Renal cortical epithelial cell (primary cell): ENCODE measurements at regions not wholly inside any gene's neighbourhood (a gene's known extent, or its start where the extent isn't known, plus 50 kb on each side); places are given as distances from the start of the nearest gene placed in this dataset.
"Not testable (repeated sequence)": the region's sequence is repeated elsewhere in the genome, so short reads cannot be mapped to it uniquely, and the experiment has no call there.

Experiments
- DNase-seq: peaks from one replicate; pipeline ENCODE4 v3.0.0-alpha.2; 2011; ENCODE audit warnings: low read depth

DNA sequence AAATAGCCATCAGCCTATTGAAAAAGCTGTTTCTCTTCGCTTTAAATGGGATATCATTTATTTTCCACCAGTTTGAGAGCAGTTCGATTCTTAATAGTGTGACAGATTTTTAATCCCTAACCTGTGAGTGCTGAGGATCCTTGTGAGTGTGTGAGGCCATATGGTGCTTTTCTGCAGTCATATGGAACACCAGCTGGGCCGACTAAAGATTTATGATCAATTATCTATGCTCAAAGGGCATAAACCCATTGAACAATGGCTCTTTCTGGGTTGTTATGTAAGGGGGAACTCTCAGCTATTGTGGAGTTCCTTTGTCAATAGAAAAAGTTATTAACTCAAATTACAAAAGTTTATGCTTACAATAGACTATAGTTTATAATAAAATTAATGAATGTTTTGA lies 1003.6 kb downstream of the FAT4 start:
- DNase-seq, result no peak

- no peak for DNase-seq
Measured at GRCh38 chr4:126328914-126329313, 1014.2 kb downstream of the FAT4 start.

GRCh38 chr4:126338548-126338947 lies 1023.8 kb downstream of the FAT4 start:
- DNase-seq, result no peak

DNA sequence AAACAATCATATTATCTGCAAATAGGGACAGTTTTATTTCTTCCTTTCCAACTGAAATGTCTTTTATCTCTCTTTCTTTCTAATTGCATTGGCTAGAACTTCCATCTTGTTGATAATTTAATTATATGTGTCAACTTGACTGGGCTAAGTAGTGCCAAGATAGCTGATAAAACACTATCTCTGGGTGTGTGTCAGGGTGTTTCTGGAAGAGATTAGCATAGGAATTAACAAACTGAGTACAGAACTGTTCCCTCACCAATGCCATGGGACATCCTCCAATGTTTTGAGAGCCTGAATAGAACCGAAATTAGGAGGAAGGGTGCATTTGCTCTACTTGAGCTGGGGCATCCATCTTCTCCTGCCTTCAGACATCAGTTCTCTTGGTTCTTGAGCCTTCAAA lies 1027.2 kb downstream of the FAT4 start:
- DNase-seq, result no peak

- DNase-seq, result no peak
Measured at GRCh38 chr4:126344472-126344871, 1029.7 kb downstream of the FAT4 start.

GRCh38 chr4:126346654-126347053 lies 1031.9 kb downstream of the FAT4 start:
- no peak for DNase-seq

GRCh38 chr4:126354784-126355183 lies 1040.0 kb downstream of the FAT4 start:
- no peak for DNase-seq

GRCh38 chr4:126358041-126358440 lies 1043.3 kb downstream of the FAT4 start:
- DNase-seq, result no peak

GRCh38 chr4:126361287-126361686 lies 1046.5 kb downstream of the FAT4 start:
- DNase-seq, result no peak

DNA sequence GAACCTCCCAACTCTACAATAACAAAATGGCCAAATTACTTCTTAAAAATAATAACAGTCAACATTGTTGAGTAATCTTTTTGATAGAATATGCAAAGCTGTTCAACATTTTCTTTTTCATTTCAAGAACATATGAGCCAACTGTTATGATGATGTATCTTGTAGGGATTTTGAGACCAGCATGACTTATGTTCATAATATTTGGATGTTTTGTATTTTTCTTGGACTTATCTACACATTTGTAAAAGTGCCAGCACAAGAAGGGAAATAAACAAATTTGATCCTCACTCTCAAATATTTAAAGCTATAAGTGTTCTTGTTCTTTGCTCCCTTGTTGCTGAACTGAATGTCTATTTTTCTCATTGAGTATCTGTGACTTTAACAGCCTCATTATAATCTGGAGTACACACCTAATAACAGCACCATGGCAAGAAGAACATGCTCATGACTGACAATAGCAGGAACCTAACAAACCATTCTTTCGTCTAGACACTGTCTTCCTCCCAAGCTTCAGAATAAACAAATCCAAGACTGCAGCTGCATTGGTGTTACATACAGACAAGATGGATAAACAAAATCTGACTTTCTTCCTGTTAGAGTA lies 1049.7 kb downstream of the FAT4 start:
- DNase-seq, result no peak

GRCh38 chr4:126369076-126369475 lies 1054.3 kb downstream of the FAT4 start:
- DNase-seq, result no peak

DNA sequence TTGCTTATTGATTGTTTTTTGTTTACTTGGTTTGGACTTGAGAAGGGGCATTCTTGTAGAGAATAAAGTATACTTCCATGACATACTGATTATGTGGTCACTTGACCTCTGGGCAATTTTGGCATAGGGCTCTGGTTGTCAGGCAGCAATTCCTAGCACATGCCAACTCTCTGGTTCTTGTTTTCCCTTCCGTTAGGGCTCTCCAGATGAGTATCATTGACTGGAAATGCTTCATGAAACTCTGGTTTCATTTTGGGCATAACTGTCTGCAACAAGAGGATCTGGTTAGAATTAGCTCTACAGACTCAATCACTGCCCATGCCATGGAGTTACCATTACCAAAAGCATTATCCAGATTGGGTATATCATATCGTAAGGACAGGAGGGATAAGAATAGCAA lies 1057.9 kb downstream of the FAT4 start:
- DNase-seq, result no peak

DNA sequence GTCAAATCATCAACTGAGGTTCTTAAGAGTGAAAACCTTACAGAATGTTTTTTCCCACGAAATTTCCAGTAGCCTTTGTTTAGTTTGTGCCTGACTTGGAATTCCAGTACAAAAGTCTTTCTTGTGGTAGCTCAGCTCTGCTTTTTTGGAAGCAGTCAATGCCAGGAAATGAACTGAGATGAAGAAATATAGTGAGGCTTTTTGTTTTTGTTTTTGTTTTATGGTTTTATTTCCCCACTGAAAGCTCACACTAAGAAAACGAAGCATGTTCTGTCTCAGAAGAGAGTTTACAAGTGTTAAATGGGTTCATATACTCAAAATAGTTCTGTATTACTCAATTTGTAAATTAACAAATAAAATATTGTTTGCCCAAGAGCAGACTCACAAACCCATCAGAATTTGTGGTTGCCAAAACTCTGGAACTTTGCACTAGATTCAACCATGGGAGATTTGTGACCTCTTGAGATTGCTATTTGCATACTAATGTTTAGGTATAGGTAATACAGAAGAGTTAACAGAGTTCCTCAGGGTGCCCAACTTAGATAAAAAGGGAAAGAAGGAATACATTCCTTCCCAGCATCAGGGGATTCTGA lies 1060.8 kb downstream of the FAT4 start:
- DNase-seq, result no peak

GRCh38 chr4:126385954-126386353 lies 1071.2 kb downstream of the FAT4 start:
- DNase-seq, result no peak

DNA sequence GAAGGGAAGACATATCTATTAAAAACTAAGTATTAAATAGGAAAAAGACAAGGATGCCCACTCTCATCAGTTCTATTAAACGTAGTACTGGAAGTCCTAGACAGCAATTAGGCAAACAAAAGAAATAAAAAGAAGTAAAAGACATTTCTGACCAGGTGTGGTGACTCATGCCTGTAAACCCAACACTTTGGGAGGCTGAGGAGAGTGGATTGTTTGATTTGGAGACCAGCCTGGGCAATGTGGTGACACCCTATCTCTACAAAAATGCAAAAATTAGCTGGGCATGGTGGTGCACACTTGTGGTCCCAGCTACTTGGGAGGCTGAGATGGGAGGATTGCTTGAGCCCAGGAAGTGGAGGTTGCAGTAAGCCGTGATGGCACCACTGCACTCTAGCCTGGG lies 1071.8 kb downstream of the FAT4 start:
- DNase-seq, result no peak

DNA sequence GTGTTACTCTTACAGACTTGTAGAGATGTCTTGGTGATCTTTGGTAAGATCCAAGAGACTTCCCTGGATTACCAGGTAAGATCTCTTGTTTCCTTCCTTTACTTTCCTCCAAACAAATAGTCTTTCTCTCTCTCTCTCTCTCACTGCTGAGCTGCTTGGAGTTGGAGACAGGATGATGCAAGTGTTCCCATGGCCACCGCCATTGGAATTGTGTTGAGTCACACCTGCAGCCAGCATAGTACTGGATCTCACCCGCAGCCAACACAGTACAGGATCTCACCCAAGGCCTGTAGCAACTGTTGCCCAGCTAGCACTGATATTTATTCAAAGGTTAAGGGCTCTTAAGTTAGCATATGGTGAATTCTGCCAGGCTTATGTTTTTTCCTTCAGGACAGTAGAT lies 1080.9 kb downstream of the FAT4 start:
- peak; percentile 2 for DNase-seq

- DNase-seq, result no peak
Measured at GRCh38 chr4:126396121-126396520, 1081.4 kb downstream of the FAT4 start.

DNA sequence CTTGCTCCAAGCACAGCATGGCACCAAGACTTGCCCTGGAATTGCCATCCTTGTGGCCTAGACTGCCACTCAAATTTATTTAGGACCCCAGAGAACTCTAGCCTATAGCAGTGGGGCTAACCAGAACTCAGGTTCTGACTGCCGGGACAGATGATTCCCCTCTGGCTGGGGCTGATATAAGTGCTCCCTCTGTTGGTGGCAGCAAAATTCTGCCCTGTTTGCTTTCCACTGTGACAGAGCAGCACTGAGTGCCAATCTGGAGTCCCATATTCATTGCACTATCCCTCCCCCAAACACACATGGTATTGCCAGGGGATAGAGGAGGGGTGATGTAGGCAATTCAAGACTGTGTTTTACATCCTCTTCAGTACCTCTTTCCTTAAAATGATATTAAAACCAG lies 1081.9 kb downstream of the FAT4 start:
- no peak for DNase-seq

- no peak for DNase-seq
Measured at GRCh38 chr4:126404549-126404948, 1089.8 kb downstream of the FAT4 start.

- peak; percentile 28 for DNase-seq
Measured at GRCh38 chr4:126405369-126405982, 1090.7 kb downstream of the FAT4 start.

- no peak for DNase-seq
Measured at GRCh38 chr4:126409746-126410145, 1095.0 kb downstream of the FAT4 start.

DNA sequence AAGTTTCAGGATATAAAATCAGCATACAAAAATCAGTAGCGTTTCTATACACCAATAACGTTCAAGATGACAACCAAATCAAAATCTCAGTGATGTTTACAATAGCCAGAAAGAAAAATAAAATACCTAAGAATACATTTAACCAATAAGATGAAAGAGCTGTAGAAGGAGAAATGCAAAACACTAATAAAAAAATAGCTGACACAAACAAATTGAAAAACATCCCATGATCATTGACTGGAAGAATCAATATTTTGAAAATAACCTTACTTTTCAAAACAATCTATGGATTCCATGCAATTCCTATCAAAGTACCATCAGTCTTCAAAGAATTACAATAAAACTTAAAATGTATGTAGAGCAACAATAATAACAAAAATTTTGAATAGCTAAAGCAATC lies 1096.3 kb downstream of the FAT4 start:
- DNase-seq, result no peak

- DNase-seq, result not testable (repeated sequence)
Measured at GRCh38 chr4:126412310-126412709, 1097.6 kb downstream of the FAT4 start.

DNA sequence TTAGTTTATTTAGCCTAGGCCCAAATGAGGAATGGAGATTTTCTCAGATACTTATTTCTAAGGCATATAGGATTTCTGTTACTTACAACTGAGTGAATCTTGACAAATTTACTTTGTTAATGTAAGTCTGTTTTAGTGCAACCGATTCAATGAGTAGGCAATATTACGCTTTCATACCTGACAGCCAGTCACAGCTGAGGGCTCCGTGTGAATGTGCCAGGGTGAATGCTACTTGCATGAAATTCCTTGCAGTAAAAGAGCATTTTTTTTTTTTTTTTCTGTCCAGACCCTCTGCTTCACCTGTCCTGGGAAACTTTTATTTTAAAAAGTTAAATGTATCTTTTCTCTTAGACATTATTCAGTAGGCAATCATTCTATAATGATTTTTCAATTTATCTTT lies 1100.0 kb downstream of the FAT4 start:
- DNase-seq, result no peak
